Neural cell (in vitro differentiated cells): ENCODE measurements at regions not wholly inside any gene's neighbourhood (a gene's known extent, or its start where the extent isn't known, plus 50 kb on each side); places are given as distances from the start of the nearest gene placed in this dataset.

Source experiments
- H2AFZ ChIP-seq: fragments of 200-600, 300-800 bp; sonication (generic), shearing (Covaris generic); 2 replicates; pipeline ENCODE4 v1.6.0; 2014; ENCODE audit warnings: low read depth, mild to moderate bottlenecking, antibody characterized with exemption, low read length, moderate library complexity
- H3F3A ChIP-seq: fragments of 200-600 bp; shearing (Covaris generic); 2 replicates; pipeline ENCODE4 v1.6.1; 2016; ENCODE audit warnings: mild to moderate bottlenecking, moderate library complexity, mixed read lengths, antibody characterized with exemption, low read length; ENCODE audit not compliant: insufficient read depth, poor library complexity, severe bottlenecking
- H3K27ac ChIP-seq: fragments of 200-600, 300-800 bp; sonication (generic), shearing (Covaris generic); 2 replicates; pipeline ENCODE4 v1.5.1; 2014; ENCODE audit warnings: mild to moderate bottlenecking, low read length, moderate library complexity
- H3K27me3 ChIP-seq: fragments of 300-800, 200-600 bp; sonication (generic), shearing (Covaris generic); 2 replicates; pipeline ENCODE4 v1.6.0; 2014; ENCODE audit warnings: mild to moderate bottlenecking, low read depth, low read length, moderate library complexity; ENCODE audit not compliant: insufficient read depth
- H3K36me3 ChIP-seq: fragments of 300-800, 200-600 bp; sonication (generic), shearing (Covaris generic); 2 replicates; pipeline ENCODE4 v1.5.1; 2014; ENCODE audit warnings: mild to moderate bottlenecking, antibody characterized with exemption, low read length, moderate library complexity; ENCODE audit not compliant: insufficient read depth
- H3K4me2 ChIP-seq: fragments of 300-800, 200-600 bp; sonication (generic), shearing (Covaris generic); 2 replicates; pipeline ENCODE4 v1.6.0; 2014; ENCODE audit warnings: mild to moderate bottlenecking, low read length
- H3K4me3 ChIP-seq: fragments of 300-800, 200-600 bp; sonication (generic), shearing (Covaris generic); 2 replicates; pipeline ENCODE4 v1.5.1; 2014; ENCODE audit warnings: mild to moderate bottlenecking, low read length, moderate library complexity
- H3K79me2 ChIP-seq: fragments of 200-600 bp; shearing (Covaris generic); replicated peaks from 2 replicates; pipeline ENCODE4 v1.6.0; 2014; ENCODE audit warnings: mild to moderate bottlenecking, low read length, moderate library complexity; ENCODE audit not compliant: insufficient read depth
- H3K9ac ChIP-seq: fragments of 300-800, 200-600 bp; sonication (generic), shearing (Covaris generic); 2 replicates; pipeline ENCODE4 v1.6.1; 2016; ENCODE audit warnings: mild to moderate bottlenecking, low read length, mixed read lengths
- H3K9me2 ChIP-seq: fragments of 200-600 bp; shearing (Covaris generic); 2 replicates; pipeline ENCODE4 v1.6.1; 2016; ENCODE audit warnings: mild to moderate bottlenecking, low read length, mixed read lengths; ENCODE audit not compliant: insufficient read depth
- H3K9me3 ChIP-seq: fragments of 200-600, 300-800 bp; sonication (generic), shearing (Covaris generic); 2 replicates; pipeline ENCODE4 v1.6.1; 2016; ENCODE audit warnings: mild to moderate bottlenecking, mixed run types, low read length, moderate library complexity, mixed read lengths
- H4K20me1 ChIP-seq: fragments of 200-600 bp; shearing (Covaris generic); 2 replicates; pipeline ENCODE4 v1.6.1; 2016; ENCODE audit warnings: mild to moderate bottlenecking, mixed run types; ENCODE audit not compliant: insufficient read depth
- EP300 ChIP-seq: fragments of 450-650 bp; conservative IDR thresholded peaks from 2 replicates; pipeline ENCODE4 v1.6.1; 2014; ENCODE audit warnings: antibody characterized with exemption, mild to moderate bottlenecking, moderate library complexity; ENCODE audit not compliant: poor library complexity, severe bottlenecking
- EZH2 ChIP-seq: fragments of 200-600, 300-800 bp; shearing (Covaris generic), sonication (generic); IDR thresholded peaks from 2 replicates; pipeline ENCODE4 v1.6.1; 2014; ENCODE audit warnings: antibody characterized with exemption, low read length, borderline replicate concordance, mild to moderate bottlenecking; ENCODE audit not compliant: insufficient read depth, poor library complexity, severe bottlenecking
- MXI1 ChIP-seq: fragments of 450-650 bp; conservative IDR thresholded peaks from 2 replicates; pipeline ENCODE4 v1.6.1; 2014; ENCODE audit warnings: antibody characterized with exemption, mild to moderate bottlenecking; ENCODE audit not compliant: poor library complexity, severe bottlenecking
- POLR2AphosphoS5 ChIP-seq: IDR thresholded peaks from 2 replicates; pipeline ENCODE4 v1.6.1; 2012
- RAD21 ChIP-seq: fragments of 450-650 bp; conservative IDR thresholded peaks from 2 replicates; pipeline ENCODE4 v1.6.1; 2014; ENCODE audit warnings: antibody characterized with exemption, mild to moderate bottlenecking, moderate library complexity
- SMC3 ChIP-seq: fragments of 450-650 bp; conservative IDR thresholded peaks from 2 replicates; pipeline ENCODE4 v1.6.1; 2014; ENCODE audit warnings: antibody characterized with exemption, mild to moderate bottlenecking, moderate library complexity; ENCODE audit not compliant: poor library complexity
- TAF1 ChIP-seq: IDR thresholded peaks from 2 replicates; pipeline ENCODE4 v1.6.1; 2012; ENCODE audit warnings: low read depth
- TF ChIP-seq, protein P1 (sequence below): IDR thresholded peaks from 2 replicates; pipeline ENCODE4 v1.6.1; 2012; ENCODE audit warnings: borderline replicate concordance
- TF ChIP-seq, protein P2 (sequence below): fragments of 450-650 bp; IDR thresholded peaks from 2 replicates; pipeline ENCODE4 v1.5.1; 2014; ENCODE audit warnings: antibody characterized with exemption, mild to moderate bottlenecking, moderate library complexity; ENCODE audit not compliant: poor library complexity, severe bottlenecking

DNA sequence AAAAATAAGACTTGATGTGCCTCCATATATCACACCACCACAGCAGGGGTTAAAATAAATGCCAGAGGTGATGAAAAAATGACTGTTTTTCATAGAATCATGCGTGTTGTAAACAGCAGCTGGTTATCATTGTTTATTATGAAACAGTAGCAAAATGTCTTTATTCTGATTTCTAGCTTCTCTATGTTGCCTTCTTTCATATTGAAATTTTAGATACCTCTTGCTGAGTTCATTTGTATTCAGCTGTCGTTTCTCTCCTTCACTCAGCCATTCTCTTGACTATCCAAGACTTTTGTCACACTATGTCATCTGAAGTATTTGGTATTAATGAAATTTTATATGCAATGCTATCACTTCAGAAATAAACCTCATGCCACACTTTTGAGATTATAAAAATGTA lies 465.0 kb downstream of the TAF11L14 start:
- no peaks in the 10 kb centered on the region for H3K79me2 ChIP-seq
- peak overlapping the region; percentile 1 for H3K9ac ChIP-seq
- H2AFZ ChIP-seq, result no peak overlapping the region
- H4K20me1 ChIP-seq, result no peaks in the 10 kb centered on the region
- H3K27ac ChIP-seq, result peak overlapping the region; percentile 58
- H3F3A ChIP-seq, result no peaks in the 10 kb centered on the region
- H3K4me3 ChIP-seq, result peak overlapping the region; percentile 25
- H3K9me3 ChIP-seq, result no peaks in the 10 kb centered on the region
- H3K9me2 ChIP-seq, result no peaks in the 10 kb centered on the region
- no peaks in the 10 kb centered on the region for H3K27me3 ChIP-seq
- no peak for TF ChIP-seq POLR2AphosphoS5
- TF ChIP-seq, protein P1, sequence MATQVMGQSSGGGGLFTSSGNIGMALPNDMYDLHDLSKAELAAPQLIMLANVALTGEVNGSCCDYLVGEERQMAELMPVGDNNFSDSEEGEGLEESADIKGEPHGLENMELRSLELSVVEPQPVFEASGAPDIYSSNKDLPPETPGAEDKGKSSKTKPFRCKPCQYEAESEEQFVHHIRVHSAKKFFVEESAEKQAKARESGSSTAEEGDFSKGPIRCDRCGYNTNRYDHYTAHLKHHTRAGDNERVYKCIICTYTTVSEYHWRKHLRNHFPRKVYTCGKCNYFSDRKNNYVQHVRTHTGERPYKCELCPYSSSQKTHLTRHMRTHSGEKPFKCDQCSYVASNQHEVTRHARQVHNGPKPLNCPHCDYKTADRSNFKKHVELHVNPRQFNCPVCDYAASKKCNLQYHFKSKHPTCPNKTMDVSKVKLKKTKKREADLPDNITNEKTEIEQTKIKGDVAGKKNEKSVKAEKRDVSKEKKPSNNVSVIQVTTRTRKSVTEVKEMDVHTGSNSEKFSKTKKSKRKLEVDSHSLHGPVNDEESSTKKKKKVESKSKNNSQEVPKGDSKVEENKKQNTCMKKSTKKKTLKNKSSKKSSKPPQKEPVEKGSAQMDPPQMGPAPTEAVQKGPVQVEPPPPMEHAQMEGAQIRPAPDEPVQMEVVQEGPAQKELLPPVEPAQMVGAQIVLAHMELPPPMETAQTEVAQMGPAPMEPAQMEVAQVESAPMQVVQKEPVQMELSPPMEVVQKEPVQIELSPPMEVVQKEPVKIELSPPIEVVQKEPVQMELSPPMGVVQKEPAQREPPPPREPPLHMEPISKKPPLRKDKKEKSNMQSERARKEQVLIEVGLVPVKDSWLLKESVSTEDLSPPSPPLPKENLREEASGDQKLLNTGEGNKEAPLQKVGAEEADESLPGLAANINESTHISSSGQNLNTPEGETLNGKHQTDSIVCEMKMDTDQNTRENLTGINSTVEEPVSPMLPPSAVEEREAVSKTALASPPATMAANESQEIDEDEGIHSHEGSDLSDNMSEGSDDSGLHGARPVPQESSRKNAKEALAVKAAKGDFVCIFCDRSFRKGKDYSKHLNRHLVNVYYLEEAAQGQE, result no peak
- TF ChIP-seq EP300, result peak; percentile 20
- no peak for TF ChIP-seq TAF1
- no peaks in the 10 kb centered on the region for H3K36me3 ChIP-seq
- H3K4me2 ChIP-seq, result peak overlapping the region; percentile 27

DNA sequence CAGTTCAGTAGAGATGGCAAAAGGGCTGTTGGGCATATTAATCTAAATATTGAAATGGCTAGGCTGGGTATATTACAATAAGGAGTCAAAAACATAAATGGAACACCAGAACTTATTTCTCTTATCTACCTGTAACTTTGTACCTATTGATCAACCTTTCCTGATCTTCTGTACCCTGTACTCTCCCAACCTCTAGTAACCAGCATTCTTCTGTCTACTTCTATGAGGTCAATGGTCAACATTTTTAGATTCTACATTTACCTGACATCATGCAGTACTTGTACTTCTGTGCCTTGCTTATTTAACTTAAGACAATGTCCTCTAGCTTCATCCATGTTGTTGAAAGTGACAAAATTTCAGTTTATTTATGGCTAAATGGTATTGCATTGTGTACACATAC lies 467.3 kb downstream of the TAF11L14 start:
- no peaks in the 10 kb centered on the region for H3K9me2 ChIP-seq
- no peak overlapping the region for H3K4me2 ChIP-seq
- H4K20me1 ChIP-seq, result no peaks in the 10 kb centered on the region
- no peak overlapping the region for H3K9ac ChIP-seq
- no peaks in the 10 kb centered on the region for H3K9me3 ChIP-seq
- TF ChIP-seq SMC3, result no peak
- no peak for TF ChIP-seq RAD21
- no peak for TF ChIP-seq TAF1
- no peak for TF ChIP-seq POLR2AphosphoS5
- TF ChIP-seq, protein P2, sequence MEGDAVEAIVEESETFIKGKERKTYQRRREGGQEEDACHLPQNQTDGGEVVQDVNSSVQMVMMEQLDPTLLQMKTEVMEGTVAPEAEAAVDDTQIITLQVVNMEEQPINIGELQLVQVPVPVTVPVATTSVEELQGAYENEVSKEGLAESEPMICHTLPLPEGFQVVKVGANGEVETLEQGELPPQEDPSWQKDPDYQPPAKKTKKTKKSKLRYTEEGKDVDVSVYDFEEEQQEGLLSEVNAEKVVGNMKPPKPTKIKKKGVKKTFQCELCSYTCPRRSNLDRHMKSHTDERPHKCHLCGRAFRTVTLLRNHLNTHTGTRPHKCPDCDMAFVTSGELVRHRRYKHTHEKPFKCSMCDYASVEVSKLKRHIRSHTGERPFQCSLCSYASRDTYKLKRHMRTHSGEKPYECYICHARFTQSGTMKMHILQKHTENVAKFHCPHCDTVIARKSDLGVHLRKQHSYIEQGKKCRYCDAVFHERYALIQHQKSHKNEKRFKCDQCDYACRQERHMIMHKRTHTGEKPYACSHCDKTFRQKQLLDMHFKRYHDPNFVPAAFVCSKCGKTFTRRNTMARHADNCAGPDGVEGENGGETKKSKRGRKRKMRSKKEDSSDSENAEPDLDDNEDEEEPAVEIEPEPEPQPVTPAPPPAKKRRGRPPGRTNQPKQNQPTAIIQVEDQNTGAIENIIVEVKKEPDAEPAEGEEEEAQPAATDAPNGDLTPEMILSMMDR, result no peak
- no peak for TF ChIP-seq EP300
- TF ChIP-seq MXI1, result no peak
- TF ChIP-seq EZH2, result no peak
- TF ChIP-seq, protein P1, result no peak
- no peak overlapping the region for H3K27ac ChIP-seq
- H3K79me2 ChIP-seq, result no peaks in the 10 kb centered on the region
- no peak overlapping the region for H2AFZ ChIP-seq
- no peaks in the 10 kb centered on the region for H3F3A ChIP-seq
- no peak overlapping the region for H3K4me3 ChIP-seq
- H3K27me3 ChIP-seq, result no peaks in the 10 kb centered on the region
- H3K36me3 ChIP-seq, result no peaks in the 10 kb centered on the region
